ENCODE measurements at regions not wholly inside any gene's neighbourhood (a gene's known extent, or its start where the extent isn't known, plus 50 kb on each side); places are given as distances from the start of the nearest gene placed in this dataset.

DNA sequence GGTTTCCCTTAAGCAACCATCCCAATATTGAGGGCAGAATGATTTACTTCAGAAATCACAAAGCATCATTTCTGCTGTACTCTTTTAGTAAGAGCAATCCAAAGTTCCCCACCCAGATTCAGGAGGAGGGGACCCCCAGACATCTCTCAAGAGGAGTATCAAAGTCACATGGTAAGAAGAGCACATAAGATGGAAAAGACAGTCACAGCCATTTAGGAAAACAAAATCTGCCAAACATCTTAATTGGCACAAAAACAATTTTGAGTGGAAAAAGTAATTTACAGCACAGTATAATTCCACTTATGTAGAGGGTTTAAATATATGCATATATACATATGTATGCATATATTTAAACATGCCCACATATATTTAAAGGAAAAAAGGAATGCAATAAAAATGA lies 1329.0 kb upstream of the CELF2 start:
- intact Hi-C loops (cut with DNase I; ENCODE audit: low total_unique reads) = no loop called here
- no peak overlapping the region for H3K27ac ChIP-seq

DNA sequence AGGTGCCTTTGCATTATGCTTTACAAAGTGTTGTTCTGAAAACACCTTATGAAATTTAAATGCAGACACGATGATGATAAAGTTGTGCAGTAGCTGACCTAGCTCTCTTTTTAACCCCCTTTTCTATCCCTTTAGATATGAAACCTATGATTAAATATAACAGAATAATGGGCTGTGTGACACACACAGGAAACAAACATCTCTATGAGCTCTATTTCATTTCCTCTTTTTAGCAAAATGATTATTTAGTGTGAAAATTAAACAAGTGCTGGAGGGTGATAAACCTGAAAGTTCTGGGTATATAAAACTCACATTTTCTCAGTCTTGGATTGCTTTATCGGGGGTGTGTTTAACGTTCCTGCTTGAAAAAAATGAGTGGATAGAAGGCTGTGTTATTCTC lies 1310.5 kb upstream of the CELF2 start:
- Histone ChIP-seq H3K9me3 (peaks cover under 1 to 8% (median 3%) of the 10 kb centered on the region in 3 donors), H3K27ac (no peak overlapping the region), H3K4me3 (no peak overlapping the region), H3K36me3 (no peaks in the 10 kb centered on the region), H3K4me1 (no peaks in the 10 kb centered on the region), H3K27me3 (no peaks in the 10 kb centered on the region)
- intact Hi-C loops (cut with DNase I; ENCODE audit: low total_unique reads) = no loop called here
- no peak for DNase-seq
- TF ChIP-seq, protein P1, sequence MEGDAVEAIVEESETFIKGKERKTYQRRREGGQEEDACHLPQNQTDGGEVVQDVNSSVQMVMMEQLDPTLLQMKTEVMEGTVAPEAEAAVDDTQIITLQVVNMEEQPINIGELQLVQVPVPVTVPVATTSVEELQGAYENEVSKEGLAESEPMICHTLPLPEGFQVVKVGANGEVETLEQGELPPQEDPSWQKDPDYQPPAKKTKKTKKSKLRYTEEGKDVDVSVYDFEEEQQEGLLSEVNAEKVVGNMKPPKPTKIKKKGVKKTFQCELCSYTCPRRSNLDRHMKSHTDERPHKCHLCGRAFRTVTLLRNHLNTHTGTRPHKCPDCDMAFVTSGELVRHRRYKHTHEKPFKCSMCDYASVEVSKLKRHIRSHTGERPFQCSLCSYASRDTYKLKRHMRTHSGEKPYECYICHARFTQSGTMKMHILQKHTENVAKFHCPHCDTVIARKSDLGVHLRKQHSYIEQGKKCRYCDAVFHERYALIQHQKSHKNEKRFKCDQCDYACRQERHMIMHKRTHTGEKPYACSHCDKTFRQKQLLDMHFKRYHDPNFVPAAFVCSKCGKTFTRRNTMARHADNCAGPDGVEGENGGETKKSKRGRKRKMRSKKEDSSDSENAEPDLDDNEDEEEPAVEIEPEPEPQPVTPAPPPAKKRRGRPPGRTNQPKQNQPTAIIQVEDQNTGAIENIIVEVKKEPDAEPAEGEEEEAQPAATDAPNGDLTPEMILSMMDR (IDR thresholded peaks at IDR 0.05) = no peak

More for the DNA sequence above, 1329.0 kb upstream of the CELF2 start:
- TF ChIP-seq, protein P1 (IDR thresholded peaks at IDR 0.05) = no peak
- no peaks in the 10 kb centered on the region for H3K9me3 ChIP-seq
- H3K27me3 ChIP-seq = no peaks in the 10 kb centered on the region
- no peak overlapping the region for H3K4me3 ChIP-seq
- H3K36me3 ChIP-seq = no peaks in the 10 kb centered on the region
- no peaks in the 10 kb centered on the region for H3K4me1 ChIP-seq
- no peak for DNase-seq

DNA sequence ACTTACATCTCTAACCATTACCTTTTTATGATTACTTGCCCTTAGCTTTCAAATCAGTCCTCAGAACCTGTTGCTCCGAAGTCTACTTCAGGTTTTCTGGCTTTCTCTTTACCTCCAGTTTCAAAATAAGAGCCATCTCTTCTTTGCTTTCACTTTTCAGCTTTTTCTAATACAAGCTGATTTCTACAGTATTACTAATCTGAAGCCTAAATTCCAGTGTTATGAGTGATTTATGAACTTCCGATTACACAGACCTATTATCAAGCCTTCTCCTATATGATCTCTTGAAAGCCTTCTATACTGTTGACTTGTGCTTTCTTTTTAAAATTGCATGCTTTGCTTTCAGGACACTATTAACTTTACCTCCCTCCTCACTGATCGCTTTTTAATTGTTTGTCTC lies 1307.8 kb upstream of the CELF2 start:
- no peak overlapping the region for H3K4me3 ChIP-seq
- H3K27me3 ChIP-seq = no peaks in the 10 kb centered on the region
- no peaks in the 10 kb centered on the region for H3K36me3 ChIP-seq
- no peak overlapping the region for H3K27ac ChIP-seq
- peaks cover 5 to 21% (median 9%) of the 10 kb centered on the region in 3 donors for H3K9me3 ChIP-seq
- intact Hi-C loops (cut with DNase I; ENCODE audit: low total_unique reads) = no loop called here
- no peaks in the 10 kb centered on the region for H3K4me1 ChIP-seq
- DNase-seq = no peak
- TF ChIP-seq, protein P1 (IDR thresholded peaks at IDR 0.05) = no peak

DNA sequence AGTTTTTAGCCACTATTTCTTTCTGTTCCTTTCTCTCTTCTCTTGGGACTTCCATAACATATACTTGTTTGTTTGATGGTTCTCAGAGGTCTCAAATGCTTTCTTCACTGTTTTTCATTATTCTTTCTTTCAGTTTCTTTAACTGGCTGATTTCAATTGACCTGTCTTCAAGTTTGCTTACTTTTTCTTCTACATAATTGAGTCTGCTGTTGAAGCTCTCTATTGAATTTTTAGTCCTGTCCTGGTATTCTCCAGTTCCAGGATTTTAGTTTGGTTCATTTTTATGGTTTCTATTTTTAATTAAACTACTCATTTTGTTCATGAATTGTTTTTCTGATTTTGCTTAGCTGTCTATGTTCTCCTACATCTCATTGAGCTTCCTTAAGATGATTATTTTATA lies 1305.3 kb upstream of the CELF2 start:
- TF ChIP-seq, protein P1 (IDR thresholded peaks at IDR 0.05) = no peak
- H3K27ac ChIP-seq = no peak overlapping the region
- no peaks in the 10 kb centered on the region for H3K27me3 ChIP-seq
- no peak overlapping the region for H3K4me3 ChIP-seq
- no peaks in the 10 kb centered on the region for H3K4me1 ChIP-seq
- intact Hi-C loops (cut with DNase I; ENCODE audit: low total_unique reads) = no loop called here
- H3K9me3 ChIP-seq = peaks cover 5 to 21% (median 9%) of the 10 kb centered on the region in 3 donors
- no peak for DNase-seq
- no peaks in the 10 kb centered on the region for H3K36me3 ChIP-seq

DNA sequence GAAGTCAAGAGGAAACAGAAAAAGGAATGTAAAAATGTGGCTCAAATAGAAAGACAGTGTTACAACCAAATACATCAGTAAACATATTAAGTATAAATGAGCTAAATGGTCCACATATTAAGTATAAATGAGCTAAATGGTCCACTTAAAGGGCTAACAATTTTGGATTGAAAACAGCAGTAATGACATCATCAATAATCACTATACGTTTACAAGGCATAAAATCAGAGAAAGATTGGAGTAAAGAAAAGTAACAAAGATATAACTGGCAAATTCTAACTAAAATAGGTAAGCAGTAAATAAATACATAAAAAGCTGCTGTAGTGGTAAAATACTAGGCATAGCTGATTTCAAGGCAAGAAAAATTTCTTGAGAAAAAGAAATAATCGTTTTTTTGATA lies 1298.4 kb upstream of the CELF2 start:
- DNase-seq = no peak
- intact Hi-C loops (cut with DNase I; ENCODE audit: low total_unique reads) = loop anchor here (5.0 kb wide), 1 partner anchor 197 kb away; no protein-coding TSS in a partner anchor

More for the DNA sequence above, 1298.4 kb upstream of the CELF2 start:
- no peak overlapping the region for H3K27ac ChIP-seq
- no peaks in the 10 kb centered on the region for H3K27me3 ChIP-seq
- no peaks in the 10 kb centered on the region for H3K36me3 ChIP-seq
- H3K9me3 ChIP-seq = no peaks in the 10 kb centered on the region
- no peak overlapping the region for H3K4me3 ChIP-seq
- no peaks in the 10 kb centered on the region for H3K4me1 ChIP-seq
- TF ChIP-seq, protein P1 (IDR thresholded peaks at IDR 0.05) = no peak

Data from tibial artery (tissue), 4 donors.